ENCODE measurements at regions not wholly inside any gene's neighbourhood (a gene's known extent, or its start where the extent isn't known, plus 50 kb on each side); places are given as distances from the start of the nearest gene placed in this dataset.

DNA sequence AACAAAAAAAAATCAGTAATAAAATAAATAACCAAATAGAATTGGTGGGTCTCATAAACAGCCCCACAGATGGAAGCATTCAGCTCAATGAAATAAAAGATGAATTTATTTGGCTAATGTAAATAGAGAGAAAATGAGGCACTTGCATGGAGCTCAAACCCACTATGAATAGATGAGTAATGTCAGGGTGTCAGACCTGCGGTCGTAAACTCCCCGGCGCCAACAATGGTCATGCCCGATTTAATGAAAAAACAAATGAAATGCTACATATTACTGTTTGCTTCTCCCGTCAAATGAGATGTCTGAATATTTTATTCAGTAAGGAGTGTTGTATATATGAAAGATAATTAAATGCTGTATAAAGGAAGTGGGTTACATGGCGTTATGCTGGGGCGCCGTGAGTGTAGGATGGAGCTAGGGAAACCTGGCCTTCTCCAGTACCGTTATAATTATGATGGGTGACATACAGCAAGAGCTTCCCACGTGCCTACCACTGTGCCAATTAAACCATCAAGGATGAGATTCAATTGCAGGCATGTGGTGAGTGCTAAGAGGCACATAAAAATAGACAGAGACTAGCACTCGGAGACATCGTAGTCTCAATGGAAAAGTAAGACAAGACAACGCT lies 648.1 kb downstream of the BCL11B start:
- no peak for DNase-seq (ENCODE audit: low spot score)

DNA sequence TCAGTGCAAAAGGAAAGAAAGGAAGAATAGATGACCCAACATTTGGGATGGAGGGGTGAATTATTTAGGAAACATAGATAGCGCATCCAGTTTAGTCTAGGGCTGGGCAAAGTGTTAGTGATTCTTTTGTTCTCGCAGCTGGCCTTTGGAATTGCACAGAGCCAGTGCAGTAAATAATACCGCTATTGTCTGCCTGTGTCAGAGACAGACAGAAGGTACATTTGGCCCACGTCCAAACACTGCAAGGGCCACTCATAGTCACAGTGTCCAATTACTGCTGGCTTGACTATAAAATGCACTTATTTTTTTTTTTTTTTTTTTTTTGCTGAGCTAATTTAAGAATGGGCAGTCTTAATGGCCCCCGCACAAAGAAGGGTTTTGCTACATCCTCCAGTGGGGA lies 638.6 kb downstream of the BCL11B start:
- DNase-seq (ENCODE audit: low spot score): no peak

- no peak for DNase-seq (ENCODE audit: low spot score)
Observed at GRCh38 chr14:98634043-98634820, 637.8 kb downstream of the BCL11B start.

GRCh38 chr14:98638366-98638765 lies 633.6 kb downstream of the BCL11B start:
- no peak for DNase-seq (ENCODE audit: low spot score)

DNA sequence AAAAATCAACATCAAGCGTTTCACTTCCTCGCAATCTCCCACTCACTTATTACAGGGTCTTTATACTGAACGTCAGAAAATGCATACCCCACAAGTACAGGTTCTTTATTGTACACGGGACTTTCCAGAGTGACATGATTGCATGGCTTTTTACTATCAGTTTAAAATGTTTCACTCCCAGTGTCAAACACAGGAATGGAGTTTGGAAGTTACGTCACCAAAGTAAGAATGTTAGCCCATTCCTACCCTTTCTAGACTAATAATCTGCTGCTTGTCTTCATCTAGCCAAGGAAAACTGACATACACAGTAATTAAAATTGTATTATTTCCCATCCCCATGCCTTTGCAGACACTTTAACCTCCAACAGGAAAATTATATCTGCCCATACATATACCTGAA lies 624.2 kb downstream of the BCL11B start:
- DNase-seq (ENCODE audit: low spot score): no peak

GRCh38 chr14:98651037-98651436 lies 621.0 kb downstream of the BCL11B start:
- DNase-seq (ENCODE audit: low spot score): no peak

DNA sequence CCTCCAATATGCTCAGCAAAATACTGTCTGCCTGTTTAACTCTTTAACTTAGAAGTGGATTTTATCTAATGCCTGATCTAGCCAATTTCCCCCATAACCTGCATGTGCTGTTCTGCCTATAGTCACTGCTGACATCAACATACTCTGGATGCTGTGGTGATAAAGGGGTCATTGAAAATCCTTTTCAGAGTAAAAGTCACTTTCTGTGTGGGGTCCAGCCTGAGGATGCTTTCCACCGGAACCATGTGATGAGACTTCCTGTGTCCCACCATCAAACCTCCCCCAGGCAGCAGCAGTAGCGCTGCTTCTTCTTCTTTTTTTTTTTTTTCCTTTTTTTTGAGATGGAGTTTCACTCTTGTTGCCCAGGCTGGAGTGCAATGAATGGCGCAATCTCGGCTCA lies 607.0 kb downstream of the BCL11B start:
- DNase-seq (ENCODE audit: low spot score): no peak

DNA sequence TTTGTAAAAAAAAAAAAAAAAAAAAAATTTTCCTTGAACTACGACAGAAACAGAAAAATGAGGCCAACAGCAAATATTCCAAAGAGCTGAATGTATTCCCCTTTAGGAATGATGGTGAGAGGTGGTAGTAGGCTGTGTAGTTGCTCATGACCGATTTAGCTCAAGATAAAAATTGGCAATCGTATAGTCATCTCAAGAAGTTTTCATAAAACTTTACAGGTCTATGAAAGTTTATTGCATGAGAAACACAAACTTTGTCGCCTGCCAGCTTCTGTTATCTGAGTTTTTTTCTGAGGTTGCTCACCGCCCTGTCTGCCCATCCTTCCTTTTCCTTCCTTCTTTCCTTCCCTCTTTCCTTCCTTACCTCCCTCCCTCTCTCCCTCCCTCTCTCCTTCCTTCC lies 605.5 kb downstream of the BCL11B start:
- DNase-seq (ENCODE audit: low spot score): no peak

DNA sequence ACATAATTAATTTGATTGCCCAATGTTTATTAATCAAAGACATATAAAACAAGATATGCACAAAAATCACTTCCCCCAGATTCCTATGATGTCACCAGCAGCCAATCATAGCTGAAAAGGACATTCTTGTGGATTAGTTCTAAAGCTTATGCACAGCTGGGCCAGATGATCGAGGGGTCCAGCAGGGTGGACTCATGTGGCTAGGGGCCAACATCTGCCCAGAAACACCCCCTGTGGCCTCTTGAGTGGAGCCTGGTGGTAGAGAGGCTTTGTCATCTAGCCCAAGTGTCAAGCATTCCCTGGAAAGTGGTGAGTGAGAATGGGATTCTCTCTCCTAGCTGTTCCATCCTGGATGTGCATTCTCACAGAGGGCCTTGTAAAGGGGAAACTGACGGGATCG lies 590.0 kb downstream of the BCL11B start:
- no peak for DNase-seq (ENCODE audit: low spot score)

DNA sequence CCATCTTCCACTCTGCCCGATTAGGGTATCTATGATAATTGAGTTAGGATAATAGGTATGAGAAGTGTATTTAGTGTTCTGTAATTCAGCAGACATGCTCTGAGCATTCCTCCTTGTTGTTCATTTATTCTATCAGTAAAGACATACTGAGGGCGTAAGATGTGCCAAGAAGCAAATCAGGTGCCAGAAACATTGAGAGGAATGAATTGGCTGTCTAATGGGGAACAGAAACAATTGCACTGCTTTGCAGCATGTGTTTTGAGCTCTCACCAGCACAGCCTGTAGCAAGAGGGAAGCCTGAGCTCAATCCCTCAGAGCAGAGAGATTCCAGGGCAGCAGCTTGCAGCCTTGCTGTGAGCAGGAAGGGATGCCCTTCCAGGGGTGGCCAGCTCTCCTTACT lies 589.3 kb downstream of the BCL11B start:
- DNase-seq (ENCODE audit: low spot score): no peak

DNA sequence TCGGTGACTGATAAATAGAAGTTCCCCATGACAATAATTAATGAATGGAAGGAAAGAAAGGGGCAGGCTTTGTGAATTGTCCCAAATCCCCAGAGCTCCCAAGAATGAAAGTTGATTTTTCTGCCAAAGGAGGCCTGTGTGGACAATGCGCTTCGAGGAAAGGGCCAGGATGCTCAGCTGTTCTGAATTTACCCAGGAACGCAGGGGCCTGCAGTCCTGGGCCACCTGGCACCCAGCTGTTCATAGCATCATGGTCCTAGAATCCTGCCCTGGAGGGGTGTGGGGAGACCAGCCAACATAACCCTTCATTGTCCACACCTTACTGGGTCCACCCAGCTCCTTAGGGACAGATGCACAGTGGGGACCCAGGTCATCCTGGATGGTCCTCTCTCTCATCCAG lies 587.5 kb downstream of the BCL11B start:
- DNase-seq (ENCODE audit: low spot score): no peak

GRCh38 chr14:98685725-98686124 lies 586.3 kb downstream of the BCL11B start:
- no peak for DNase-seq (ENCODE audit: low spot score)

- no peak for DNase-seq (ENCODE audit: low spot score)
Observed at GRCh38 chr14:98688446-98688845, 583.6 kb downstream of the BCL11B start.

GRCh38 chr14:98689951-98690350 lies 582.0 kb downstream of the BCL11B start:
- no peak for DNase-seq (ENCODE audit: low spot score)

DNA sequence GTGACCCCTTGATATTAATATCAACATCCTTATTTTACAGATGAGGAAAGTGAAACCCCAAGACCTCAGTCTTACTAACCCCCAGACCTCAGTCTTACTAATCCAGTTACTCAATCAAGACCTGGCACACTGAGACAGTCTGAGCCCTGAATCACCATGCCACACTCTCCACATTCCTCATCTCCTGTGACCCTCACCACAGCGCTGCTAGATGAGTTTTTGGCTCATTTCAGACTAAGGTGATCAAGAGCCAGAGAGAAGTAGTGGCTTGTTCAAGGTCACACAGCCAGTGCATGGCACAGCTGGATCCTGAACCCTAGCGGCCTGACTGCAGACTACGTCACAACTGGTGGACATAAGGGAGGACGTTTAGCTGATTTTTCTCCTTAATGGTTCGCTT lies 579.2 kb downstream of the BCL11B start:
- no peak for DNase-seq (ENCODE audit: low spot score)

DNA sequence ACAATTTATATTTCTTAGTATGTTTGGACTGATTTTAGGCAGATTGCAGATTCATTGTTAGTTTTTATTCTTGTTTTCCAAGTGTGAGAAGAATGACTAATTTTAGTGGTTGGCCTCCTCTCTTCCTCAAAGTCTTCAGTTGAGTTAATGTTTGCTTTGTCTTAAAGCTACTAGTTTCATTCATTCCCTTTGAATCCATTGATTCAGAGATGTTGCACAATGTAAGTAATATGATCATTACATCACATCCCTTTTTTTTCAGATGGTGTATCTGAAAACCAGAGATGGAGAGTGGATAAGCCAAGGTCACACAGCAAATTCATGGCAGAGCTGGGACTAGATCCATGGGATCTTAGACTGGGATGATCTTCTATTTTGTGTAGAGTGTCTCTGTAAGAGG lies 577.5 kb downstream of the BCL11B start:
- DNase-seq (ENCODE audit: low spot score): no peak

DNA sequence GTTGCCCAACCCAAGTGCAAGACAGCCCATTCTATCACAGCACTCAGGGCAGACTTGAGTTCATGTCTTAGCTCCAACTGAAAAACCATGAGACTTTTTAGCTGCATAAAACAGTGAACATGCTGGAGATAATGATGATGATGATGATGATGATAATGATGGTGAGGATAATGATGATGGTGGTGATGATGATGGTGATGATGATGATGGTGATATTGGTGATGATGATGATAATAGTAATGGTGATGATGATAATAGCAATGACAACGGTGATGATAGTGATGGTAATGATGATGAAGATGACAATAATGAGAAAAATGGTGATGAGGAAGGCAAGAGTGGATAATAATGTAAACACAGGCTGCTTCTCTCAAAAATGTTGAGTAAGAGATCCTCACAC lies 576.2 kb downstream of the BCL11B start:
- no peak for DNase-seq (ENCODE audit: low spot score)

DNA sequence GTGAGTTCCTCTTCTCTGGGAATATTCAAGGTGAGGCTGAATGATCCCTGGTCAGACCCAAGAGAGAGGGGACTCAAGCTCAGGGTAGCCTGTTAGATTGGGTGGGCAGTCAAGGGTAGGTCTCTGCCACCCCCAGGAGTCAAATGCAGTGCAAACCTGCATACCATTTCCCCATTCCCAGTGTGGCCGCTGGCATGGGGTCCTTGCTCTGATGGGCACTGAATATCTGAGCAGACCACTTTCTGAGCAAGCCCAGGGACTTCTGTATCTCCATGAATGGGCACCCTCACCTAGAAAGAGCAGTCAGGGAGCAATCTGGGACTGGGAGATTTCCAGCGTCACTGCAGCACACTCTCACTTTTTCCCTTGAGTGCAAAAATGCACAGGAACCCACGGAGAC lies 573.7 kb downstream of the BCL11B start:
- DNase-seq (ENCODE audit: low spot score): no peak

DNA sequence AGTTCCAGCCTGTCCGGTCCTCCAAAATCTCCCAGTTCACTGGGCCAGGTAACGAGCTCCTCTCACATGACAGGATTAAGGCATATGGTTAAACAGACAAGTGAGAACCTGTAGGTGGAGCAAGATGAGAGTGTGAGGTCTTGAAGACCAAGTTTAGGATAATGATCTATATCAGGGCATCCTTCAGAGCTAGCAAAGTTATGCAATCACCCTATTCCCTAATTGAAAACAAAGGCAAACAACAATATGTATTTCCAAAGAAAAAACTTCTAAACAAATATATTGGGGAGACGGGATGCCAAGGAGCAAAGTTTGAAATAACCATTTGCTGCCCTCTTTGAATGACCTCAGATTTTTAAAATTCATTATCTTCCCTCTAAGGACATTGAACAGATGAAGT lies 571.2 kb downstream of the BCL11B start:
- DNase-seq (ENCODE audit: low spot score): no peak

- no peak for DNase-seq (ENCODE audit: low spot score)
Observed at GRCh38 chr14:98701377-98701776, 570.6 kb downstream of the BCL11B start.

DNA sequence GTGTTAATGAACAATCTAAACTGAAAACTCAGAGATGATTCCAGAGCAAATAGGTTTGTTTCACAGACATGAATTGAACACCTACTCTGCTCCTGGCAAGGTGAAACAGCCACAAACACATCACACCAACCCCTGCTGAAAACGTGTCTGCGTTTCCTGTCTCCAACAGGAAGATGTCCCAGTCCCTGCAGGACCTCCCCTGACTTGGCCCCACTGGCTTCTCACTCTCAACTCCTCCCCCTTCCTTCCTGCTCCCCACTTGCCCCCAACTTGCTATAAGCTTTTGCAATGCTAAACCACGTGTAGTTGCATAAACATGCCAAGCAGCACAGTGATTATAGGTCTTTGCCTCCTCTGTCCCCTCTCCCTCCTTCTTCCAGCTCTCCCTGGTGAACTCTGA lies 567.6 kb downstream of the BCL11B start:
- no peak for DNase-seq (ENCODE audit: low spot score)

DNA sequence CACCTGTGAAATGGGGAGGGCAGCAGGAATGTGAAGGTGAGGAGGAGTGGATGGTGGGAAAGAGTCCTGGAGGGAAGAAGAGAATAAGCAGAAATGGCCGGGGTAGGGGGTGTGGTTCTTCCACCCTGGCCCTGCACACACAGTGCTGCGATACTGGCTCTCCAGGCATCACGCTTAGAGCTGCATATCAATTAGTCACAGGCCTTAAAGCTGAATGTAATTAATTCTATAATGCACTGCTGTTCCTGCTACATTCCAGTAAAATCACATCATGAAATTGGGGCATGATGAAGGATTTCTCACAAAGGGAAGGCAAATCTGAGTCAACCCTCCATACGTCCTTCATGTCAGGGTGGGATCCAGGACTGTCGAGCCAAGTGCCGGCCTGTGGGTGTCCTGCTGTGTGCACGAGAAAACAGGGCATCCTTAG lies 566.1 kb downstream of the BCL11B start:
- DNase-seq (ENCODE audit: low spot score): no peak

GRCh38 chr14:98707522-98707921 lies 564.5 kb downstream of the BCL11B start:
- no peak for DNase-seq (ENCODE audit: low spot score)

GRCh38 chr14:98708555-98708954 lies 563.4 kb downstream of the BCL11B start:
- DNase-seq (ENCODE audit: low spot score): no peak

All from AG08395 (cell line).